ENCODE measurements at regions not wholly inside any gene's neighbourhood (a gene's known extent, or its start where the extent isn't known, plus 50 kb on each side); places are given as distances from the start of the nearest gene placed in this dataset.

DNA sequence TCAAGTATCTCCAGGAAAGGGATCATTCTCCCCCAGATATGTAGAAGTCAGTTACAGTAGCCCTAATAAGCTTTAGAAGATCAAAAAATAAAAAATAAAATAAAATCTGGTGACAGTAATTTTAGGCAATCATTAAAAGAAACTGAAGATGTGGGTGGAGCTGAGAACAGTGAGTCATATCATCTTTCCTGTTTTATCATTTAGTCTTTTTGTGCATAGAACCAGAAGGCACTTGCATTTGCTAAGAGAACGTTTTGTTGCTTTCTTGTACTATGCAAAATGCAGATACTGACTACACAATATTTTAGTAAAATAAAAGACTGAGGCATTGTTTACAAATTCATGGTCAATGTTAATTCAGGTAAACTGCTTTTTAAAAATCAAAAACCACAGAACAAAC lies 497.4 kb upstream of the EPHA7 start:
- Histone ChIP-seq H3K9me3 (no peaks in the 10 kb centered on the region), H3K4me2 (no peak overlapping the region), H3K4me3 (no peak overlapping the region), H3K27ac (no peak overlapping the region), H3K4me1 (no peaks in the 10 kb centered on the region)
- CTCF ChIA-PET: no interaction called here
- WGBS (ENCODE audit: missing lambda C conversion rate): 16% methylated on average over 1 of the region's 1 CpG
- FAIRE-seq: no peak
- POLR2A ChIA-PET: no interaction called here
- TF ChIP-seq ESRRA (IDR thresholded peaks at IDR 0.05; ENCODE audit: borderline replicate concordance, low read length) (no peak), CBX8 (IDR thresholded peaks at IDR 0.05) (no peak), EP300 (IDR thresholded peaks at IDR 0.05) (no peak), EHMT2 (IDR thresholded peaks at IDR 0.05; ENCODE audit: low read depth) (no peak), ZC3H11A (IDR thresholded peaks at IDR 0.05) (no peak), RNF2 (IDR thresholded peaks at IDR 0.05; ENCODE audit: borderline replicate concordance, low read depth) (no peak), JUN (IDR thresholded peaks at IDR 0.05) (no peak), TP53 (CRISPR knock-in tag; IDR thresholded peaks at IDR 0.05) (no peak), MAZ (IDR thresholded peaks at IDR 0.05; ENCODE audit: borderline replicate concordance, low read depth, low read length) (no peak), ZSCAN20 (CRISPR knock-in tag; IDR thresholded peaks at IDR 0.05) (no peak), KDM5A (IDR thresholded peaks at IDR 0.05) (no peak), NR3C1 (IDR thresholded peaks at IDR 0.05) (no peak), HEYL (CRISPR knock-in tag; IDR thresholded peaks at IDR 0.05) (no peak), JUNB (IDR thresholded peaks at IDR 0.05) (no peak), POLR2A (IDR thresholded peaks at IDR 0.05; ENCODE audit: low read length) (no peak)
- TF ChIP-seq, protein P1, sequence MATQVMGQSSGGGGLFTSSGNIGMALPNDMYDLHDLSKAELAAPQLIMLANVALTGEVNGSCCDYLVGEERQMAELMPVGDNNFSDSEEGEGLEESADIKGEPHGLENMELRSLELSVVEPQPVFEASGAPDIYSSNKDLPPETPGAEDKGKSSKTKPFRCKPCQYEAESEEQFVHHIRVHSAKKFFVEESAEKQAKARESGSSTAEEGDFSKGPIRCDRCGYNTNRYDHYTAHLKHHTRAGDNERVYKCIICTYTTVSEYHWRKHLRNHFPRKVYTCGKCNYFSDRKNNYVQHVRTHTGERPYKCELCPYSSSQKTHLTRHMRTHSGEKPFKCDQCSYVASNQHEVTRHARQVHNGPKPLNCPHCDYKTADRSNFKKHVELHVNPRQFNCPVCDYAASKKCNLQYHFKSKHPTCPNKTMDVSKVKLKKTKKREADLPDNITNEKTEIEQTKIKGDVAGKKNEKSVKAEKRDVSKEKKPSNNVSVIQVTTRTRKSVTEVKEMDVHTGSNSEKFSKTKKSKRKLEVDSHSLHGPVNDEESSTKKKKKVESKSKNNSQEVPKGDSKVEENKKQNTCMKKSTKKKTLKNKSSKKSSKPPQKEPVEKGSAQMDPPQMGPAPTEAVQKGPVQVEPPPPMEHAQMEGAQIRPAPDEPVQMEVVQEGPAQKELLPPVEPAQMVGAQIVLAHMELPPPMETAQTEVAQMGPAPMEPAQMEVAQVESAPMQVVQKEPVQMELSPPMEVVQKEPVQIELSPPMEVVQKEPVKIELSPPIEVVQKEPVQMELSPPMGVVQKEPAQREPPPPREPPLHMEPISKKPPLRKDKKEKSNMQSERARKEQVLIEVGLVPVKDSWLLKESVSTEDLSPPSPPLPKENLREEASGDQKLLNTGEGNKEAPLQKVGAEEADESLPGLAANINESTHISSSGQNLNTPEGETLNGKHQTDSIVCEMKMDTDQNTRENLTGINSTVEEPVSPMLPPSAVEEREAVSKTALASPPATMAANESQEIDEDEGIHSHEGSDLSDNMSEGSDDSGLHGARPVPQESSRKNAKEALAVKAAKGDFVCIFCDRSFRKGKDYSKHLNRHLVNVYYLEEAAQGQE (IDR thresholded peaks at IDR 0.05): no peak
- no peak for DNase-seq (ENCODE audit: low read depth in 1 of 2, low spot score in 1 of 2)
- no peak for ATAC-seq

DNA sequence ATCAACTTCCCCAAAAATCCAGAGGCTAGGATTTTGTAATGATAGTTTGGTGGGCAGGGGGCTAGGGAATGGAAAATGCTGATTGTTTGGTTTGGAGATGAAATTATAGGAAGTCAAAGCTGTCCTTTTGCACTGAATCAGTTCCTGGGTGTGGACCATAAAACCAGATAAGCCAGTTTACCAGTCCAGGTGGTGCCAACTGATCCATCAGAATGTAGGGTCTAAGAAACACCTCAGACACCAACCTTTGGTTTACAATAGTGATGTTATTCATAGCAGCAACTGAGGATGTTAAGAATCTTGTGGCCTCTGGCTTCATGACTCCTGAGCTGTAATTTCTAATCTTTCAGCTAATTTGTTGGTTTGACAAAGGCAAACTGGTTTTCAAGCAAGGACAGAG lies 496.6 kb upstream of the EPHA7 start:
- CTCF ChIA-PET: no interaction called here

DNA sequence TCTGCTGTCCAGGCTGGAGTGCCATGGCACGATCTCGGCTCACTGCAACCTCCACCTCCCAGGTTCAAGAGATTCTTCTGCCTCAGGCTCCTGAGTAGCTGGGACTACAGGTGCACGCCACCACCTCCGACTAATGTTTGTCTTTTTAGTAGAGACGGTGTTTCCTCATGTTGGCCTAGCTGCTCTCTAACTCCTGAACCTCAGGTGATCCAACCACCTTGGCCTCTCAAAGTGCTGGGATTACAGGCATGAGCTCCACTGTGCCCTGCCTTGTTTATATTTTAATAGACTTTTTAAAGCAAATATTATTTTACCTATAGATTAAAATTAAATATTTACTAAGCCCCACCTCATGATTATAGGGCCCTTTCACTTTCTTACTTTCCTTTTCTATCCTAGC lies 483.2 kb upstream of the EPHA7 start:
- H3K4me1 ChIP-seq: no peaks in the 10 kb centered on the region
- ChIA-PET CTCF (no interaction called here), POLR2A (no interaction called here)
- H3K4me3 ChIP-seq: no peak overlapping the region
- DNase-seq (ENCODE audit: low read depth in 1 of 2, low spot score in 1 of 2) (no peak), FAIRE-seq (no peak), ATAC-seq (no peak)
- no peak overlapping the region for H3K4me2 ChIP-seq
- H3K27ac ChIP-seq: no peak overlapping the region
- H3K9me3 ChIP-seq: no peaks in the 10 kb centered on the region
- WGBS (ENCODE audit: missing lambda C conversion rate): 54% methylated on average over 5 of the region's 5 CpGs
- TF ChIP-seq CBX8 (IDR thresholded peaks at IDR 0.05) (no peak), KDM1A (IDR thresholded peaks at IDR 0.05; ENCODE audit: low read depth) (no peak), NR3C1 (IDR thresholded peaks at IDR 0.05) (no peak), BHLHE40 (IDR thresholded peaks at IDR 0.05; ENCODE audit: low read depth, low read length) (no peak), POLR2AphosphoS2 (conservative IDR thresholded peaks at IDR 0.05; ENCODE audit: low read length) (no peak), NPAS2 (CRISPR knock-in tag; IDR thresholded peaks at IDR 0.05; ENCODE audit: borderline replicate concordance) (no peak), MYC (IDR thresholded peaks at IDR 0.05; ENCODE audit: borderline replicate concordance, low read length) (no peak), CHD2 (IDR thresholded peaks at IDR 0.05; ENCODE audit: low read length, partially characterized antibody) (no peak), FOSL2 (IDR thresholded peaks at IDR 0.05) (no peak), FOSL2 (CRISPR knock-in tag; IDR thresholded peaks at IDR 0.05) (no peak), TP53 (CRISPR knock-in tag; IDR thresholded peaks at IDR 0.05) (no peak), ESRRA (IDR thresholded peaks at IDR 0.05; ENCODE audit: borderline replicate concordance, low read length) (no peak), ZSCAN20 (CRISPR knock-in tag; IDR thresholded peaks at IDR 0.05) (no peak), HOXB5 (CRISPR knock-in tag; IDR thresholded peaks at IDR 0.05) (no peak), JUNB (IDR thresholded peaks at IDR 0.05) (no peak)
- TF ChIP-seq, protein P2, sequence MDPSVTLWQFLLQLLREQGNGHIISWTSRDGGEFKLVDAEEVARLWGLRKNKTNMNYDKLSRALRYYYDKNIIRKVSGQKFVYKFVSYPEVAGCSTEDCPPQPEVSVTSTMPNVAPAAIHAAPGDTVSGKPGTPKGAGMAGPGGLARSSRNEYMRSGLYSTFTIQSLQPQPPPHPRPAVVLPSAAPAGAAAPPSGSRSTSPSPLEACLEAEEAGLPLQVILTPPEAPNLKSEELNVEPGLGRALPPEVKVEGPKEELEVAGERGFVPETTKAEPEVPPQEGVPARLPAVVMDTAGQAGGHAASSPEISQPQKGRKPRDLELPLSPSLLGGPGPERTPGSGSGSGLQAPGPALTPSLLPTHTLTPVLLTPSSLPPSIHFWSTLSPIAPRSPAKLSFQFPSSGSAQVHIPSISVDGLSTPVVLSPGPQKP (IDR thresholded peaks at IDR 0.05; ENCODE audit: low read depth, low read length): no peak
- TF ChIP-seq, protein P3, sequence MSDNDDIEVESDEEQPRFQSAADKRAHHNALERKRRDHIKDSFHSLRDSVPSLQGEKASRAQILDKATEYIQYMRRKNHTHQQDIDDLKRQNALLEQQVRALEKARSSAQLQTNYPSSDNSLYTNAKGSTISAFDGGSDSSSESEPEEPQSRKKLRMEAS (IDR thresholded peaks at IDR 0.05): no peak
- TF ChIP-seq, protein P4, sequence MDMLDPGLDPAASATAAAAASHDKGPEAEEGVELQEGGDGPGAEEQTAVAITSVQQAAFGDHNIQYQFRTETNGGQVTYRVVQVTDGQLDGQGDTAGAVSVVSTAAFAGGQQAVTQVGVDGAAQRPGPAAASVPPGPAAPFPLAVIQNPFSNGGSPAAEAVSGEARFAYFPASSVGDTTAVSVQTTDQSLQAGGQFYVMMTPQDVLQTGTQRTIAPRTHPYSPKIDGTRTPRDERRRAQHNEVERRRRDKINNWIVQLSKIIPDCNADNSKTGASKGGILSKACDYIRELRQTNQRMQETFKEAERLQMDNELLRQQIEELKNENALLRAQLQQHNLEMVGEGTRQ (IDR thresholded peaks at IDR 0.05): no peak
- TF ChIP-seq, protein P5, sequence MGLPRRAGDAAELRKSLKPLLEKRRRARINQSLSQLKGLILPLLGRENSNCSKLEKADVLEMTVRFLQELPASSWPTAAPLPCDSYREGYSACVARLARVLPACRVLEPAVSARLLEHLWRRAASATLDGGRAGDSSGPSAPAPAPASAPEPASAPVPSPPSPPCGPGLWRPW (IDR thresholded peaks at IDR 0.05): no peak

More for the DNA sequence above, 496.6 kb upstream of the EPHA7 start:
- ATAC-seq (no peak), FAIRE-seq (no peak), DNase-seq (ENCODE audit: low read depth in 1 of 2, low spot score in 1 of 2) (no peak)
- H3K4me3 ChIP-seq: no peak overlapping the region
- H3K4me1 ChIP-seq: no peaks in the 10 kb centered on the region
- H3K4me2 ChIP-seq: no peak overlapping the region
- H3K9me3 ChIP-seq: no peaks in the 10 kb centered on the region
- H3K27ac ChIP-seq: no peak overlapping the region
- POLR2A ChIA-PET: no interaction called here
- TF ChIP-seq TP53 (CRISPR knock-in tag; IDR thresholded peaks at IDR 0.05) (no peak), CEBPB (IDR thresholded peaks at IDR 0.05) (no peak)

All from A549 (cell line).